ENCODE measurements at regions not wholly inside any gene's neighbourhood (a gene's known extent, or its start where the extent isn't known, plus 50 kb on each side); places are given as distances from the start of the nearest gene placed in this dataset.

DNA sequence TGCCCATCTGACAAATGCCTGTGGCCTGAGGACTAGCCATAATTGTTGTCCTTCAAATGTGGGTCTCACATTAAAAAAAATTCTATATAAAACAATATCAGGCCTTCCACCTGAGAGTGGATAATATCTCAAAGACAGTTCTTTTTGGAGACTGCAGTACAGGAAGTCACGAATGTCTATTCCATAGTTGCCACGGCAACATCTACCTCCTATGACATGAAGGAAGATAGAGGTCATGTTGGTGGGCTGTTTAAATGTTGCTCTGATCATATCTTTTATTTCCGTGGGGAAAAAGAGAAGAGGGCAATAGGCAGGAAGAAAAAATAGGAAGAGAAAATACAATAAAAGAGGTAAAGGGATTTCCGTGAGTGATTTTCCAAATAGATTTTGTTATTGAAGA lies 151.8 kb downstream of the ARL6IP6 start:
- no peak for ATAC-seq
- no peaks in the 10 kb centered on the region for H3K4me1 ChIP-seq (ENCODE audit: low read depth)
- DNase-seq, result no peak
- no peaks in the 10 kb centered on the region for H3K9me3 ChIP-seq
- TF ChIP-seq, protein P1, sequence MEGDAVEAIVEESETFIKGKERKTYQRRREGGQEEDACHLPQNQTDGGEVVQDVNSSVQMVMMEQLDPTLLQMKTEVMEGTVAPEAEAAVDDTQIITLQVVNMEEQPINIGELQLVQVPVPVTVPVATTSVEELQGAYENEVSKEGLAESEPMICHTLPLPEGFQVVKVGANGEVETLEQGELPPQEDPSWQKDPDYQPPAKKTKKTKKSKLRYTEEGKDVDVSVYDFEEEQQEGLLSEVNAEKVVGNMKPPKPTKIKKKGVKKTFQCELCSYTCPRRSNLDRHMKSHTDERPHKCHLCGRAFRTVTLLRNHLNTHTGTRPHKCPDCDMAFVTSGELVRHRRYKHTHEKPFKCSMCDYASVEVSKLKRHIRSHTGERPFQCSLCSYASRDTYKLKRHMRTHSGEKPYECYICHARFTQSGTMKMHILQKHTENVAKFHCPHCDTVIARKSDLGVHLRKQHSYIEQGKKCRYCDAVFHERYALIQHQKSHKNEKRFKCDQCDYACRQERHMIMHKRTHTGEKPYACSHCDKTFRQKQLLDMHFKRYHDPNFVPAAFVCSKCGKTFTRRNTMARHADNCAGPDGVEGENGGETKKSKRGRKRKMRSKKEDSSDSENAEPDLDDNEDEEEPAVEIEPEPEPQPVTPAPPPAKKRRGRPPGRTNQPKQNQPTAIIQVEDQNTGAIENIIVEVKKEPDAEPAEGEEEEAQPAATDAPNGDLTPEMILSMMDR (IDR thresholded peaks at IDR 0.05), result no peak
- no peaks in the 10 kb centered on the region for H3K36me3 ChIP-seq (ENCODE audit: low read depth)
- intact Hi-C loops (cut with DNase I, micrococcal nuclease), result no loop called here
- H3K4me3 ChIP-seq, result no peak overlapping the region

DNA sequence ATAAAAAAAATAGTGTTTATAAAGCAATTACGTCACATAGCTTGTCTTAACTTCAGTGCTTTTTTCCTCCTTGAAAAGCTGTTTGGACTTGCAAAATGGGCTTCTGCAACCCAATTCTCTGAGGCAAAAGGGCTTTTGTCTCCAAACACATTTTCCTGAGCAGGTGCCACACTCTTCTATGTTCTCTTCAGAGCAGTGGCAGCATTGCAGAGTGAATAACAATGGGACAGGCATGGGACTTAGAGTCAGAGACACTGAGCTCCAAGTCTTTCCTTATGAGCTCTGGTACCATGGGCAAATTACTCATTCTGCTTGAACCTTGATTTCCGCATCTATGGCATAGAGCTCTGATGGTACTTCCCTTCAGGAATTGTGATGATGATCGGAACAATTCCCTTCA lies 149.0 kb downstream of the ARL6IP6 start:
- intact Hi-C loops (cut with DNase I, micrococcal nuclease), result no loop called here
- no peak for ATAC-seq
- Histone ChIP-seq H3K9me3 (peaks cover 3% of the 10 kb centered on the region), H3K36me3 (ENCODE audit: low read depth) (no peaks in the 10 kb centered on the region), H3K4me3 (no peak overlapping the region), H3K4me1 (ENCODE audit: low read depth) (no peaks in the 10 kb centered on the region)
- TF ChIP-seq, protein P1 (IDR thresholded peaks at IDR 0.05), result no peak
- DNase-seq, result no peak

DNA sequence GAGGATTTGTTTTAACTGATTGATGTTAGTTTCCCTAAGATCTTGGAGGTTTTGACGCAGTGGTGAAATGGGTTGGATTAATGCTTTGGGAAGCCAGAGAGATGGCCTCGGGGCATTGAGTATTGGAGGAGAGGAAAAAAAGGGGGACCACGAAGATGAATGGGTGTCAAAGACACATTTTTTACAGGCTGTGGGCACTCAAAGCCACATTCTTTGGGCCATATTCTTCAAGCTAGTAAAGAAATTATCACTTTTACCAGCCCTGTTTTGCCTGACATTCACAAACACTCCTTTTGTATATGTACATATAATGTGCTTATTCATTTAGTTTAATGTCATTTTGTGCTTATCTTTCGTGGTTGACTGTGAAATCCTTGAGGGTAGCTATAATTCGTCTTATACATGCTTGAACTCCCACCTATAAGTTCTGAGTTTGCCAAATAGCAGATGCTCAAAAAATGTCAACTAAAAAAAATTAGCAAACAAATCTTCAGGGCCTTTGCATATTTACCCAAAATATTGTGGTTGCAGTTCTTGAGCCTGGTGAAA lies 146.3 kb downstream of the ARL6IP6 start:
- TF ChIP-seq, protein P1 (IDR thresholded peaks at IDR 0.05), result no peak
- peaks cover 3% of the 10 kb centered on the region for H3K9me3 ChIP-seq
- DNase-seq, result no peak
- intact Hi-C loops (cut with DNase I, micrococcal nuclease), result no loop called here
- no peak overlapping the region for H3K4me3 ChIP-seq
- no peak for ATAC-seq
- no peaks in the 10 kb centered on the region for H3K36me3 ChIP-seq (ENCODE audit: low read depth)
- H3K4me1 ChIP-seq (ENCODE audit: low read depth), result no peaks in the 10 kb centered on the region

DNA sequence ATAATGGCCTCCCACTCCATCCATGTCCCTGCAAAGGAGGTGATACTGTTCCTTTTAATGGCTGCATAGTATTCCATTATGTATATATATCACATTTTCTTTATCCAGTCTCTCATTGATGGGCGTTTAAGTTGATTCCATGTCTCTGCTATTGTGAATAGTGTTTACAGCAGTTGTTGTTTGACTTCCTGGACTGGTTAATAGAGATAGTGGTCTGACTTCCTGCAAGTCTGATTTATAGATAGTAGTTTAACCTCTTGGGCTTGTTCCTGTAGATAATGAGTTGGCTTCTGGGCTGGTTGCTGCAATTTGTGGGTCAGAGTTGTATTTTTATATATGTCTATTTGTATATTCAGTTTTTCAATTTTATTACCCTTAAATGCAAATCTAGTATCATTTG lies 145.4 kb downstream of the ARL6IP6 start:
- H3K36me3 ChIP-seq (ENCODE audit: low read depth), result no peaks in the 10 kb centered on the region
- TF ChIP-seq, protein P1 (IDR thresholded peaks at IDR 0.05), result no peak
- no peak for ATAC-seq
- H3K4me1 ChIP-seq (ENCODE audit: low read depth), result no peaks in the 10 kb centered on the region
- no peak overlapping the region for H3K4me3 ChIP-seq
- intact Hi-C loops (cut with DNase I, micrococcal nuclease), result no loop called here
- DNase-seq, result no peak
- H3K9me3 ChIP-seq, result peaks cover 3% of the 10 kb centered on the region

DNA sequence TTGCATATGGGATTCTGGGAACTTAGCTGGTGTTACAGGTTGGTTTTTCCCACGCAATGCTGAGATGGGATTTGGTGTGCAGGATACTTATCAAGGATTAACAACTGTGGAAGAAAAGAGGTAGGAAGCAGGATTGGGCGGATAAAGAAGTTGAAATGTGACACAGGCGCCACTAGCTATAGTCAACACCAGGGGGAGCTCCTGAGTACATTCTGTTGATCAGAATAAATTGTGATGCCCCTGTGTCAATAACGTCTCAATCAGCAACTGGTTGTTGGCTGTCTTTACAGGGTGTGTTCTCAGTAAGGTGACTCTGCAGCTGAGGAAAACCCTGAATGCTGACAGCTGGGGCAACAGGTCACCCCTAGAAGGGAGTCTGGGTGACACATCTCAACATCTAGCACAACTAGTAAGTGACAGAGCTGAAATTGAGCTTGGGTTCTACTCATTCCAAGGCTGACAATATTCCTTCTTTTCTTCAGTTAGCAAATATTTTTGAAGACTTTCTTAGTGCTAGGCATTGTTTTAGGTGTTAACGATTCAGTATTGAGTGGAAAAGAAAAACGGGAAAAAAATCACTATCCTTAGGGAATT lies 143.0 kb downstream of the ARL6IP6 start:
- ATAC-seq, result peak; percentile 66
- TF ChIP-seq, protein P1 (IDR thresholded peaks at IDR 0.05), result peak; percentile 68

More for the DNA sequence above, 143.0 kb downstream of the ARL6IP6 start:
- no peaks in the 10 kb centered on the region for H3K36me3 ChIP-seq (ENCODE audit: low read depth)
- peaks cover 3% of the 10 kb centered on the region for H3K9me3 ChIP-seq
- intact Hi-C loops (cut with DNase I, micrococcal nuclease), result no loop called here
- H3K4me3 ChIP-seq, result no peak overlapping the region
- H3K4me1 ChIP-seq (ENCODE audit: low read depth), result no peaks in the 10 kb centered on the region
- peak in 1 of 3 donors; percentile 74 for DNase-seq

Data from mucosa of descending colon (tissue), 3 donors.